H9 (cell line): ENCODE measurements at regions not wholly inside any gene's neighbourhood (a gene's known extent, or its start where the extent isn't known, plus 50 kb on each side); places are given as distances from the start of the nearest gene placed in this dataset.

Source experiments
- DNase-seq: peaks from one replicate; pipeline ENCODE4 v3.0.0-alpha.2; 2017
- H2AFZ ChIP-seq: one replicate; pipeline ENCODE4 v1.6.1; 2013; ENCODE audit warnings: mild to moderate bottlenecking, low read length, control low read depth, moderate library complexity
- H2AK5ac ChIP-seq: 2 replicates; pipeline ENCODE4 v1.6.1; 2013; ENCODE audit warnings: low read length, control low read depth, mixed read lengths; ENCODE audit not compliant: insufficient read length
- H2BK120ac ChIP-seq: one replicate; pipeline ENCODE4 v1.6.1; 2013; ENCODE audit warnings: low read depth, mild to moderate bottlenecking, low read length, control low read depth, inconsistent platforms; ENCODE audit not compliant: poor library complexity, severe bottlenecking
- H2BK12ac ChIP-seq: 2 replicates; pipeline ENCODE4 v1.6.1; 2013; ENCODE audit warnings: low read length, control low read depth, mixed read lengths, low read depth; ENCODE audit not compliant: insufficient read length
- H2BK15ac ChIP-seq: 2 replicates; pipeline ENCODE4 v1.6.1; 2013; ENCODE audit warnings: low read depth, low read length, control low read depth
- H2BK20ac ChIP-seq: one replicate; pipeline ENCODE4 v1.6.1; 2013; ENCODE audit warnings: low read depth, mild to moderate bottlenecking, low read length, control low read depth, inconsistent platforms; ENCODE audit not compliant: poor library complexity, severe bottlenecking
- H2BK5ac ChIP-seq: 2 replicates; pipeline ENCODE4 v1.6.1; 2013; ENCODE audit warnings: low read length, control low read depth, mixed read lengths; ENCODE audit not compliant: insufficient read length
- H3K14ac ChIP-seq: 2 replicates; pipeline ENCODE4 v1.6.1; 2013; ENCODE audit warnings: low read length, control low read depth; ENCODE audit not compliant: insufficient read depth
- H3K18ac ChIP-seq: 2 replicates; pipeline ENCODE4 v1.6.1; 2013; ENCODE audit warnings: low read depth, mild to moderate bottlenecking, mixed read lengths, low read length, control low read depth; ENCODE audit not compliant: insufficient read length
- H3K23ac ChIP-seq: 2 replicates; pipeline ENCODE4 v1.6.1; 2013; ENCODE audit warnings: low read length, control low read depth, mixed read lengths, low read depth; ENCODE audit not compliant: insufficient read length
- H3K23me2 ChIP-seq: 2 replicates; pipeline ENCODE4 v1.6.1; 2013; ENCODE audit warnings: low read depth, mild to moderate bottlenecking, mixed read lengths, low read length, control low read depth; ENCODE audit not compliant: insufficient read length, poor library complexity, severe bottlenecking
- H3K27ac ChIP-seq: 2 replicates; pipeline ENCODE4 v1.5.1; 2013; ENCODE audit warnings: low read length, control low read depth, mixed read lengths, low read depth; ENCODE audit not compliant: insufficient read length
- H3K27me3 ChIP-seq: 2 replicates; pipeline ENCODE4 v1.6.1; 2013; ENCODE audit warnings: low read length, control low read depth, inconsistent platforms; ENCODE audit not compliant: insufficient read depth
- H3K4ac ChIP-seq: 2 replicates; pipeline ENCODE4 v1.6.1; 2013; ENCODE audit warnings: low read depth, mild to moderate bottlenecking, control low read depth, inconsistent platforms, low read length, moderate library complexity
- H3K4me1 ChIP-seq: 2 replicates; pipeline ENCODE4 v1.6.1; 2013; ENCODE audit warnings: low read length, control low read depth, inconsistent platforms; ENCODE audit not compliant: insufficient read depth
- H3K4me2 ChIP-seq: 2 replicates; pipeline ENCODE4 v1.6.1; 2013; ENCODE audit warnings: low read length, control low read depth, mixed read lengths; ENCODE audit not compliant: insufficient read length, insufficient read depth
- H3K56ac ChIP-seq: 2 replicates; pipeline ENCODE4 v1.6.1; 2013; ENCODE audit warnings: low read depth, mild to moderate bottlenecking, mixed read lengths, low read length, control low read depth; ENCODE audit not compliant: insufficient read length
- H3K79me1 ChIP-seq: 2 replicates; pipeline ENCODE4 v1.6.1; 2013; ENCODE audit warnings: low read depth, mild to moderate bottlenecking, moderate library complexity, low read length, control low read depth, inconsistent platforms; ENCODE audit not compliant: insufficient read depth, poor library complexity, severe bottlenecking
- H3K79me2 ChIP-seq: 2 replicates; pipeline ENCODE4 v1.6.1; 2013; ENCODE audit warnings: low read length, control low read depth, inconsistent platforms; ENCODE audit not compliant: insufficient read depth
- H3K9ac ChIP-seq: 2 replicates; pipeline ENCODE4 v1.6.1; 2013; ENCODE audit warnings: low read length, control low read depth, mixed read lengths; ENCODE audit not compliant: insufficient read length; ENCODE audit errors: extremely low read depth
- H3K9me3 ChIP-seq: one replicate; pipeline ENCODE4 v1.6.1; 2013; ENCODE audit warnings: low read depth, low read length, inconsistent platforms; ENCODE audit not compliant: control insufficient read depth
- H3T11ph ChIP-seq: one replicate; pipeline ENCODE4 v1.6.1; 2013; ENCODE audit warnings: mild to moderate bottlenecking, low read length, control low read depth, inconsistent platforms
- H4K20me1 ChIP-seq: one replicate; pipeline ENCODE4 v1.6.1; 2013; ENCODE audit not compliant: control insufficient read depth, insufficient read length, insufficient read depth
- H4K5ac ChIP-seq: 2 replicates; pipeline ENCODE4 v1.6.1; 2013; ENCODE audit warnings: low read depth, mild to moderate bottlenecking, mixed read lengths, low read length, control low read depth; ENCODE audit not compliant: insufficient read length
- H4K8ac ChIP-seq: replicated peaks from 2 replicates; pipeline ENCODE4 v1.6.1; 2013; ENCODE audit warnings: low read length, control low read depth, mixed read lengths, low read depth; ENCODE audit not compliant: insufficient read length
- H4K91ac ChIP-seq: 2 replicates; pipeline ENCODE4 v1.6.1; 2013; ENCODE audit warnings: low read depth, mild to moderate bottlenecking, moderate library complexity, mixed read lengths, low read length, control low read depth; ENCODE audit not compliant: insufficient read length
- H3K27ac Mint-ChIP-seq, 3 experiments: 2 replicates in 2 of 3; 3 replicates in 1 of 3; pipeline ENCODE4 v1.8.0; 2020 to 2021; ENCODE audit warnings: mixed read lengths in 3 of 3, mild to moderate bottlenecking in 1 of 3, moderate library complexity in 1 of 3
- H3K27me3 Mint-ChIP-seq: 2 replicates; pipeline ENCODE4 v1.8.0; 2021; ENCODE audit warnings: low read depth, mild to moderate bottlenecking, moderate library complexity, mixed read lengths
- H3K36me3 Mint-ChIP-seq, 3 experiments: 2 replicates in 2 of 3; 3 replicates in 1 of 3; pipeline ENCODE4 v1.8.0; 2020 to 2021; ENCODE audit warnings: low read depth in 3 of 3, mixed read lengths in 3 of 3; ENCODE audit not compliant: insufficient read depth in 1 of 3
- H3K4me1 Mint-ChIP-seq, 2 experiments: 2 replicates each; pipeline ENCODE4 v1.8.0; 2020; ENCODE audit warnings: mixed read lengths in 2 of 2
- H3K4me3 Mint-ChIP-seq, 2 experiments: 2 replicates in 1 of 2; 3 replicates in 1 of 2; pipeline ENCODE4 v1.8.0; 2020 to 2021; ENCODE audit warnings: mild to moderate bottlenecking in 2 of 2, mixed read lengths in 2 of 2, moderate library complexity in 1 of 2
- H3K9me3 Mint-ChIP-seq, 2 experiments: 2 replicates in 1 of 2; 3 replicates in 1 of 2; pipeline ENCODE4 v1.8.0; 2020; ENCODE audit warnings: mild to moderate bottlenecking in 2 of 2, mixed read lengths in 2 of 2, moderate library complexity in 1 of 2
- WGBS: extraction: QIAGEN DNeasy Blood & Tissue Kit; methylation state at CpG from one replicate; pipeline ENCODE4 v1.1.7; 2013; ENCODE audit warnings: missing lambda C conversion rate, low lambda C conversion rate, mixed read lengths; ENCODE audit not compliant: insufficient read length; ENCODE audit errors: extremely low coverage; 5-methylcytosine and 5-hydroxymethylcytosine counted together
- TF ChIP-seq, protein P1 (sequence below): fragments of 200-600 bp; sonication (generic); conservative IDR thresholded peaks from 3 replicates; pipeline ENCODE4 v1.8.0; 2021; ENCODE audit warnings: antibody characterized with exemption, mild to moderate bottlenecking

DNA sequence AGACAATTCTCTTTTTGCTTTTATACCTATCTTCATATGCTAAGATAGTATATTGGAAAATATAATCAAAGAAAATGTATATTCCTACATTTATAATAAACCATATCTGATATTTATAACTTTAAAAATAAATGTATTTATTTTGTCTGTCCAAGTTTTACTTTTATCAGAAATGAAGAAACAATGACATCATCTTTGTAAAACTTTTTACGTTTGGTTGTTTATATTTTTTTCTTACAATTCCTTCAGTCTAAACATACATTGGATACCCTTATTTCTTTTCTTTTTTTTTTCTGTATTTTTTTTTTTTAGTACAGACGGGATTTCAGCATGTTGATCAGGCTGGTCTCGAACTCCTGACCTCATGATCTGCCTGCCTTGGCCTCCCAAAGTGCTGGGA, 1577.0 kb upstream of the SLC39A10 start:
- Histone ChIP-seq H4K91ac (no peak overlapping the region), H3K14ac (no peak overlapping the region), H3K4me2 (no peak overlapping the region), H2AFZ (no peak overlapping the region), H3K18ac (no peak overlapping the region), H2BK120ac (no peak overlapping the region), H4K8ac (no peak overlapping the region), H3K4ac (no peak overlapping the region), H3K79me2 (no peaks in the 10 kb centered on the region), H2BK12ac (no peak overlapping the region), H3K23ac (no peak overlapping the region), H3K56ac (no peak overlapping the region), H2BK15ac (no peak overlapping the region), H3T11ph (no peak overlapping the region), H3K27me3 (no peaks in the 10 kb centered on the region), H3K4me1 (no peaks in the 10 kb centered on the region), H3K79me1 (no peaks in the 10 kb centered on the region), H2BK5ac (no peak overlapping the region), H4K5ac (no peak overlapping the region), H2BK20ac (no peak overlapping the region), H3K9ac (no peak overlapping the region), H3K9me3 (no peaks in the 10 kb centered on the region), H3K27ac (no peak overlapping the region), H2AK5ac (no peak overlapping the region), H3K23me2 (no peaks in the 10 kb centered on the region), H4K20me1 (no peaks in the 10 kb centered on the region)
- WGBS = no CpG with 5 or more reads among the region's 3 CpGs
- DNase-seq = no peak
- peaks cover 3 to 4% of the 10 kb centered on the region in 2 experiments; a peak in 2 of 5 replicates for H3K9me3 Mint-ChIP-seq
- H3K27ac Mint-ChIP-seq = no peak overlapping the region
- TF ChIP-seq, protein P1, sequence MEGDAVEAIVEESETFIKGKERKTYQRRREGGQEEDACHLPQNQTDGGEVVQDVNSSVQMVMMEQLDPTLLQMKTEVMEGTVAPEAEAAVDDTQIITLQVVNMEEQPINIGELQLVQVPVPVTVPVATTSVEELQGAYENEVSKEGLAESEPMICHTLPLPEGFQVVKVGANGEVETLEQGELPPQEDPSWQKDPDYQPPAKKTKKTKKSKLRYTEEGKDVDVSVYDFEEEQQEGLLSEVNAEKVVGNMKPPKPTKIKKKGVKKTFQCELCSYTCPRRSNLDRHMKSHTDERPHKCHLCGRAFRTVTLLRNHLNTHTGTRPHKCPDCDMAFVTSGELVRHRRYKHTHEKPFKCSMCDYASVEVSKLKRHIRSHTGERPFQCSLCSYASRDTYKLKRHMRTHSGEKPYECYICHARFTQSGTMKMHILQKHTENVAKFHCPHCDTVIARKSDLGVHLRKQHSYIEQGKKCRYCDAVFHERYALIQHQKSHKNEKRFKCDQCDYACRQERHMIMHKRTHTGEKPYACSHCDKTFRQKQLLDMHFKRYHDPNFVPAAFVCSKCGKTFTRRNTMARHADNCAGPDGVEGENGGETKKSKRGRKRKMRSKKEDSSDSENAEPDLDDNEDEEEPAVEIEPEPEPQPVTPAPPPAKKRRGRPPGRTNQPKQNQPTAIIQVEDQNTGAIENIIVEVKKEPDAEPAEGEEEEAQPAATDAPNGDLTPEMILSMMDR = no peak
- H3K4me1 Mint-ChIP-seq = no peaks in the 10 kb centered on the region
- no peaks in the 10 kb centered on the region for H3K27me3 Mint-ChIP-seq
- peaks cover 0 to 3% (median 0%) of the 10 kb centered on the region in 3 experiments; a peak in 1 of 7 replicates for H3K36me3 Mint-ChIP-seq
- H3K4me3 Mint-ChIP-seq = no peak overlapping the region
